NCI-H1930 (cell line): ENCODE measurements at regions not wholly inside any gene's neighbourhood (a gene's known extent, or its start where the extent isn't known, plus 50 kb on each side); places are given as distances from the start of the nearest gene placed in this dataset.
"Not testable (repeated sequence)": the region's sequence is repeated elsewhere in the genome, so short reads cannot be mapped to it uniquely, and the experiment has no call there.

ENCODE experiments used
- DNase-seq, 2 experiments: peaks; one replicate each; lab custom pipeline; 2025; lab: John Stamatoyannopoulos, UW

DNA sequence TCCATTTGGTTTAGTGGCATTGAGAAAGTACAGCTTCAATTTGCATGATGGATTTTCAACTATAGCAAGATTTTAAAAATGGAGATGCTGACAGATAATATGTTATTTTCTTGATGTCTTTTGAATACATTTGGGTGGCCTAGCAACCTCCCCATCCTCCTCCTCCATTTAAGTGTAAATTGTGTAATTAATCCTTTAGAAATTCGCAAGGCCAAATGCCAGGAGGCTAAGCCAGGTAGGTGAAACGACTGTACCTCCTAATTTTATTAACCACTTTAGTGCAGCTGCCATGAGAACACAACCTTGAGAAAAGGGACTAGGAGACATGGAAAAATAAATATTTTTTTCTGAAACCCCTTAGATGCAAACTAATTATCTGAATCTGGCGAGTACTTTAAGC lies 248.8 kb downstream of the MRPS30 start:
- no peak for DNase-seq

DNA sequence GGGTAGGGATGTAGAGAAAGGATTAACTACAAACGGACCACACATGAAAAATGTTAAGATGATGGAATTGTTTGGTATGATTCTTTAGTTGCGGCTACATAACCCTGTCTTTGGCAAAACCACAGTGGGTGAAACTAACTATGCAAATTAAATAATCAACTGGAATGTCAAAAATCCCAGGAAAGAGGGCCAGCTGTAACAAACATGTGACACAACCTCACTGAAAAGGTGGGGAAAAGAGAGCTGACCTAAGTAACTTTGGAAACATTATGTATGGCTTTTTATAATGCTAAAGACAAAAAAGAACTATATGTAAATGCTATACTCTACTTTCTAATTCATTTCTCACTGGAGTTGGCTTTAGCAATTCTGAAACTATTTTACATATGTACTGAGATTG lies 252.0 kb downstream of the MRPS30 start:
- DNase-seq = no peak

DNA sequence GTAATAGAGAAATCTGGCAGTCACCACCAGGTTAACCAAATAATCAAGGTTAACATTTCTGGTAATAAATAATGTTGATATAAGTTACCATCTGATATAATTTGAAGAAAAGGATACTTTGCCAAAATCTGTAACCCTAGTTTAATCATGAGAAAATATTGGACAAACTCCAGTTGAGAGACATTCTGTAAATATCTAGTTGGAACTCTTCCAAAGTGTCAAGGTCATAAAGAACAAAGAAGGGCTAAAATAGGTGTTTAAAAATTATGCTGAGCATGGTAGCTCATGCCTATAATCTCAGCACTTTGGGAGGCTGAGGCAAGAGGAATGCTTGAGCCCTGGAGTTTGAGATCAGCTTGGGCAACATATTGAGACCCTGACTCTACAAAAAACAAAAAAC lies 253.3 kb downstream of the MRPS30 start:
- DNase-seq = no peak

DNA sequence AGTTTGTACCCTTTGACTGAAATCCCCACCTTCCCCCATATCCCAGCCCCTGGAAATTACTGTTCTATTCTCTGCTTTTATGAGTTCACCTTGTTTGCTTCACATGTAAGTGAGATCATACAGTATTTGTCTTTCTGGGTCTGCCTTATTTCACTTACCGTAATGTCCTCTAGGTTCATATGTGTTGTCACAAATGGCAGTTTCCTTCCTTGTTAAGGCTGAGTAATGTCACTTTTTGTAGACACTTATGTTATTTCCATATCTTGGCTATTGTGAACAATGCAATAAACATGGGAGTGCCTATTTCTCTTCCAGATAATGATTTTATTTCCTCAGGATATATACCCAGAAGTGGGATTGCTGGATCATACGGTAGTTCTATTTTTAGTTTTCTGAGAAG lies 272.3 kb downstream of the MRPS30 start:
- DNase-seq = no peak

DNA sequence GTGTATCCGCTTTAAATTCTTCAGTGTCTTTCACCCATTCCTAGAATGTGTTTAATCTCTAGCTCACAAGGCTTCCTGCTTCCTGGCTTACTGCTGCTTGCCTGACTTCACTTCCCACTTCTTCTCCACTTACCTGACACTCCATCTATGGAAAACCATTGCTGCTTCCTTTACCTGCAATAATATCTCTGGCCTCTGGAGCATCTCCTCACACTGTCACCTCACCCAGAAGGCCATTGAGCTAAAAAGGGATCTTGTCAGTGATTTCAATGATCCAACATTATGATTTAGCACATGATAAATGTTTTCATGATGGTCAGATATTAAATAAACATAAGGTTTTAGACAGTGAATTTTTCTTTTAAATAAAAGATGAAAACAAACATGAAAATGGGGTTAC lies 281.1 kb downstream of the MRPS30 start:
- DNase-seq = no peak

DNA sequence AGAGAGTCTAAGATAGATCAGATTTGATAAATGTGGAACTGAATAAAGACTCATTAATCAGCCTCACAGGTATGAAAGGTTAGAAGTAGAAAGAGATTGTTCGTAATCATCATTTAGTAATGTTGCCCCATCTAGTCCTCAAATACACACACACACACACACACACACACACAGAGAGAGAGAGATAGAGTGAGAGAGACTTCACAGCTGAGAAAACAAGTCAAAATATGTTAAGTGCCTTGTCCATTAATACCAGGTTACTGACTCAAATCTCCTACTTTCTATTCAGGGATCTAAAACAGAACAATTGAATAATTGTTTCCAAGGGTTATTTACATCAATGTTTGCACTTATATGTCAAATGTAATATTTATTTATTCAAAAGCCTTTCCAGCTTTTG lies 284.6 kb downstream of the MRPS30 start:
- no peak for DNase-seq

DNA sequence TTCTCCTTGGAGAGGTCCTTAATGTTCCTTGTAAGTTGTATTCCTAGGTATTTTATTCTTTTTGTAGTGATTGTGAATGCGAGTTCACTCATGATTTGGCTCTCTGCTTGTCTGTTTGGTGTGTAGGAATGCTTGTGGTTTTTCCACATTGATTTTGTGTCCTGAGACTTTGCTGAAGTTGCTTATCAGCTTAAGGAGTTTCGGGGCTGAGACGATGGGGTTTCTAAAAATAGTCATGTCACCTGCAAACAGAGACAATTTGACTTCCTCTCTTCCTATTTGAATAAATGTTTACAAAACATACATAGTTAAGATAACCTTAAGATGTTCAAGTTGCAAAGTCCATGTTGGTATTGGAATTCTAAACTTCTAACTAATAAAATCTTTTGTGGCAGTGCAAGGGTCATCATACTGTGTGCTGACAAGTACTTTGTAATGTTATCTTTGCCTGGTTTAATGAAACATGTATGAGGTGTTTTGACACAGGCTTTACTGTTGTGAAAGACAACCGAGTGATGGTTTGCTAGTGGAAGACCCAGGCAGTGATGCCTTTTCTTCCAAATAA lies 286.2 kb downstream of the MRPS30 start:
- DNase-seq = no peak

DNA sequence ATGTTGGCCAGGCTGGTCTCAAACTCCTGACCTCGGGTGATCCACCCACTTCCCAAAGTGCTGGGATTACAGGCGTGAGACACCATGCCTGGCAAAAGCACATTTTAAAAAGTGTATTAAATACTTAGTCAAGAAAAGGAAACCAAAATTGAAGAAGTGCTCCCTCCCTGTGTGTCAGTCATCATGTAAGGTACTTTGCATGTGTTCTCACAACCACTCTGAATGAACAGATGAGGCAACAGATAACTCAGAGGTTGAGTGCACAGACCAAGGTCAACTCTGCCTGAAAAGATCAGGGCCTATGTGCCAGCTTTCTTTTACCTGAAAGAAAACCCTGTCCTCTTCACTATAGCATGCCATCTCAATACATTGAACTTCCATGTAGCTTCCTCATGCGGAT lies 289.7 kb downstream of the MRPS30 start:
- DNase-seq = no peak

DNA sequence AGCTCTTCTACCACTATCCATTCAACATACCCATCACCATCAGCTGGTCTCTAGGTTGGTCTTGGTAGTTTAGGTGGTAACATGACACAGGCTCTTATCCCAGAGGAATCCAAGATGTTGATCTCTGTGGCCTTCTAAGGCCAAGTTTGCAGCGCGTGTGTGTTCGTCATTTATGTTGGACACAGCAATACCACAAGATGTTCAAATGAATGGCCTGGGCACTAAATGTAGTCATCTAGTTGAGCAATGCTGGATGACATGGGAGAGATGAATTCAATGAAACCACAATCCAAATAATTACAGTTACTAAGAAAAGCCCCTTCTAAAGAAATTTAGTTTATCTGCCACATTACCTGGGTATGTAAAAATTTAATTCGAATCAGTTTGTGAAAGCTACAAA lies 292.4 kb downstream of the MRPS30 start:
- no peak for DNase-seq

DNA sequence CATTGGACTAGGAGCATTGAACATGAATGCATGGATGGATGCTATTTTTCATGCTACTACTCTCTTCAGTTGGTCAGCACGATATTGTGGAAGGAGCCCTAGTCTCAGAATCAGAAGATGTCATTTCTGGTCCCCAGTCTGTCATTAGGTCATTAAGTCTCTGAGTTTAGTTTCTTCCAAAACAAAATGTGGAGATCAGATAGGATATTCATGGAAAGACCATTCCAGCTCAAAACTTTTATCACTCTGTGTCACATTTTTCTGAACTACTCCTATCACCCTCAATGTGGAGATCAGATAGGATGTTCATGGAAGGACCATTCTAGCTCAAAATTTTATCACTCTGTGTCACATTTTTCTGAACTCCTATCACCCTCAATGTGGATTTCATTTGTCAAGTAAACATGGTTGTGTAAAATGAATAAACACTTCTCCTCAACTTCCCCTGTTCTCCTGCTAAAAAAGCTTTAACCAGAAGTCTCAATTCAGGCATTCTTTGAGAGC lies 296.8 kb downstream of the MRPS30 start:
- DNase-seq = no peak

DNA sequence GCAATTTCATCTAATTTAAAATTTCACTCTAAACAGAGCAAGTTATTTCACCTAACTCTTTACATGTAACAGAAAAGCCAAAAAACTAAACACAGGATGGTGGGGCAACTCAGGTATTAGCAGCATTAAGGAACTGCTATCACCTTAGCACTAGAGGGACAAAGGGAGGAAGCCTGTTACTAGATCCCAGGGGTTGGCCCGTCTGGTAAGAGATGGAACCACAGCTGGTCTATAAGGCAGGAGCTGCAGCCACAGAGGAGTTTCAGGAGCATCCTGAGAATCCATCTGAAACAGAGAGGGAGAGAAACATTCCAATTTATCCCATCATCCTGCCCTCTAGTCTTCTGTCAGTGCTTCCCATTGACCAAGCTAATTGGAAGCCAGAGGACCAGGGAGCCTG lies 300.3 kb downstream of the MRPS30 start:
- DNase-seq = no peak

DNA sequence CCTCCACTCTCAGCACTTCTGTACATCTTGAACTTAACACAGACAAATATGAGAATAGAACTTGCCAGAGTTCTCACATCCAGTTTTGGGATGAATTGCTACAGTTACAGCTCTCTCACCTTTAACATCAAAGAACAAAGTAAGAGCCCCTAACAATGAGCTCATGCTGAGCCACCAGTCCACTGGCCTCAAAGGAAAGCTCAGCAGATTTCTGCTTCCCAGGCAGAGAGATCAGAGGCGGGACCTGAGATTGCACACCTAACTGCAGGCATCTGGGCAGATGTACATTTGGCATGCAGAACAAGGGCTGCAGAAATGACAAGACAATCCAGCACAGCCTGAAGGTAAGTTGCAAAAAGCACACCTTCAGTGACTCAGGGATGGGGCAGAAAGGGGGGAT lies 300.9 kb downstream of the MRPS30 start:
- DNase-seq = no peak

DNA sequence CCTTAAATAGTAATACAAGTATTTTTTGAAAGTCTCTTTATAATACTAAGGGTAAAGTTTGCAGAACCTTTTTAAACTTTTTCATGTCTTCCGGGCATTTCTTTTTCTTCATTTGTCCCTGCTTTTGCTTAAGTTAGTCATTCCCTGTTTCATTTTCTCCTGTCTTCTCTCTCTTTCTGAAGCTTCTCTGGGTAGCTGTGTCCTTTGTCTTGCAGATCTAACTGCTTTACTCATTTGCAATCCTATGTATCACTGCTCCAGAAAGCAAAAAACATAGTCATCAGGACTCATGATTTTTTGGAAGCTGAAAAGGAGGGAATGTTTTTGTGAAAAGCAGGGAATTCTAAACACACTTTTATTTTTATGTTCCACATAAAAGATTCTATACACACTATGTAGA lies 301.7 kb downstream of the MRPS30 start:
- no peak for DNase-seq

DNA sequence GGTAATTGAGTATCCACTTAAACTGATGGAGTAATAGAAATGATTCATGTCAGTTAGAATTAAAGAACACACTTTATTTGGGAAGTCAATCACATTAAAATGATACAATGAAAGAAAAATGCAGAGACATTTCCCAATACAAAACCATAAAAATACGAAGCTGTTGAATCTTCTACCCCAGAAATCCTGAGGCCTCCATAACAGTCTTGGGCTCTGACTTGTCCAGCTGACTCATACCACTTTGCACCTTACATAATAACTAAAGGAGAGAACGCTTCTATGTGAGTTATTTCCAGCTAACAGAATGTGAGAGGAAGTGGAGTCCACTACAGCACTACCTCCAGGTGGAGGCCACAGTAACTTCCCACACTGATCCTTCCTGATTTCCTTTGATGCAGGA lies 305.0 kb downstream of the MRPS30 start:
- DNase-seq = no peak

DNA sequence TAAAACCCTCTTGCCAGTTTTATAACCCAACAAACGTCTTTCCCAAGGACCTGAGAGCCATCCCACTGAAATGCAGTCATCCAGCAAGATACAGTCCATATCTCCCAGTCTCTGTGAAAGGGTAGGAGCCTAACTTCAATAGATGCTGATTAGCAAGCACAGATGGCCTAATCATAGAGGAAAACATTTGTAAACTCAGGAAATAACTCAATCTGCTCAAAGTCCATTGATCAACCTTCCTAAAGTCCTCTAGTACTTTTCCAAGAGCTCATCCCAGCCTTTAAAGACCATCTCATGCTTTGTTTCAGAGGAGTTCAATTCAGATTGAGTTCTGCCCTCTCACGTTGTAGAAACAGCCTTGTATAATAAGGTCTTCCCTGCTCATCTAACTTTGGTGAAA lies 324.2 kb downstream of the MRPS30 start:
- no peak for DNase-seq

DNA sequence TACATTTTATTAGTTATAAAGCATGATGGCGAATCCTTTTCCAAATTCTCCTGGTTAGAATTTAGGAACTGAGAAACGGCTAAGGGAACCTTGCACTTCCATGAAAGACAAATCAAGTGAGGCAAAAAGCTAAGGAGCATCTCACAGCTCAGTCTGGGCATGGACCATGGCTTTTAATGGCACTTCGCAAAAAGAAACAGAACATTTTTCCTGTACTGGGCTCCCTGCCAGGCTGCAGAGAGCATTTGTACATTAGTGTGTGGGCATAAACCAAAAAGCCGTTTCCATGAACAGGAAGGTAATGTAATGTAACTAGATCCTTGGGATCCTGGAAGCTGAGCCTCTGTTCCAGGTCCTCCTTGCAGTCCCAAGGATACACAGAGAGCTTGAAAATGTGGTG lies 354.2 kb downstream of the MRPS30 start:
- DNase-seq = no peak

DNA sequence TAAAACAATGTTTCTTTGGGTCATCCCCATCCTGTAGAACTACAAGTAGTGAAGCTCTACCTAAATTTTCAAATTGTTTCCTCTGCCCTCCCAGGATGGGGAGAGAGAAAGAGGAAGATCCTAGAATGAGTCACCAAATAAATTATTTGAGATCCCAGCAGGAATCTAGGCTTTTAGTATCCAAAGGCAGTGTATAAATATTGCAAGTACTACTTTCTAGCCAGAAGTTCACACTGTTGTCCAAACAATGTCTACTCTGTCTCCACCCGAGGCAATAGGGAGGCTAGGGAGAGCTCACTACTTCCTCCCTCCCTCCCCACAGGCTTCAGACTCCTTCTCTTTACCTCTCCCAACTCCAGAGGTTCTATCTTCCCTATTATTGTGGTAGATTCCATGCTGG lies 362.8 kb downstream of the MRPS30 start:
- DNase-seq = no peak

DNA sequence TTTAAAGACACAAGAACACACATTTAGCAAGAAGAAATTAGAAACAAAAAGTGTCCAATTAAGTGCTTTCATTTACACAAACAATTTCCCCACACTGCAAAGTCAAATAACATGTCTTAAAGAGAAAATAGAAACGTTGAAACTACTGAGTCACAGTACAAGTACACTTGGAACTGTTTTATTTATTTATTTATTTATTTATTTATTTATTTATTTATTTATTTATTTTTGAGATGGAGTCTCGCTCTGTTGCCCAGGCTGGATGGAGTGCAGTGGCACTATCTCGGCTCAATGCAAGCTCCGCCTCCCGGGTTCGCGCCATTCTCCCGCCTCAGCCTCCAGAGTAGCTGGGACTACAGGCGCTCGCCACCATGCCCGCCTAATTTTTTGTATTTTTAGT lies 363.9 kb downstream of the MRPS30 start:
- not testable (repeated sequence) for DNase-seq

DNA sequence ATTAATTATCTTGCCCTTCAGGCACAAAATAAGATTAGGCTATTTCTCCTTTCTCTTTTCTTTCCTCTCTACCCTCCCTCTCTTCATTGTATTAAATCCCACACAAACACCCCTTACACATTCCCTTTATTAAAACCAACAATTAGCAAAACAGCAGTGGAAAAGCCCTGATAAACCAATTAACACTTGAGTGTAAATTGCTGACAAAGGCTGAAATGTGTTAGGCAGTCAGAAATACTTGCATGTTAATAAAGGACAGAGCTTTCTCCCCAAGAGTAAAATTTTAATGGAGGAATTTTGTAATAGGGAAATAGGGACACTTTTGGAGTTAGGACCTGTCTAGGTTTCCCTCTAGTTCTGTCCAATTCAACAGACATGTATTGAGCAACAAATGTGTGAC lies 370.9 kb downstream of the MRPS30 start:
- DNase-seq = no peak

DNA sequence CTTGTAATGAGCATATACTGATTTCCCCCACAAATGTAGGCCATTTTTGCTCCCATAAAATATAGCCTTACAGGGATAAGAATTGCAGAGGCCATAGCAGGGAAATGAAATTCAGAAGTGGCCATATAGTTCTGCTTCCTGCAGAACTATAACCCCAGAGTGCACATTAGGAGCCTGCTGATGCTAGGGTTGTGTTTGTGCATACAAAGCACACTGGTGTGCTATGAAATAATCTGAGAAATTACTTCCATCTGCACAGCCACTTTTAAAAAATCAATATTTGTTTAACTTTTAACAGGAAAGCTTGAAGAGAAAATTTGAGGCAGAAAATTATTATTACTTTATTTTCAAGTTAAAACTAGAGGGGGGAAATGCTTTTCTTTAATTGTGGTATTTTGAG lies 380.3 kb downstream of the MRPS30 start:
- DNase-seq = no peak

DNA sequence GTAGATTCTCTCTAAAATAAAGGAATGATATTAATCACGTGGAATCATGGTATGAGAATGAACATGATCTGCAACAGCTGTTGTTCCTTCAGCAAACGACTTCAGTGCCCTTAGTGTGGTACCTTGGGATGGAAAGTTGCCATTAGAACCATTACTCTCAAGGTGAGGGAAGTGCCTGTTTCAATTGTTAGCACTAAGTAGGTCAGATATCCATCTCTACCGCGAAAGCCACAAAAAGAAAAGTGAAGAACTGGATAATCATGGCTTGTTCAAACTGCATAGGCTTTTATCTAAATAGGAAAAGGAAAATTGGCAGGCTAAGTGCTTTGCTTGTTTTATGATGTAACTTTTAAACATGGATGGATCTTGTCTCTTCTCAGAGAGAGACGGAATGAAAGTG lies 380.7 kb downstream of the MRPS30 start:
- no peak for DNase-seq

DNA sequence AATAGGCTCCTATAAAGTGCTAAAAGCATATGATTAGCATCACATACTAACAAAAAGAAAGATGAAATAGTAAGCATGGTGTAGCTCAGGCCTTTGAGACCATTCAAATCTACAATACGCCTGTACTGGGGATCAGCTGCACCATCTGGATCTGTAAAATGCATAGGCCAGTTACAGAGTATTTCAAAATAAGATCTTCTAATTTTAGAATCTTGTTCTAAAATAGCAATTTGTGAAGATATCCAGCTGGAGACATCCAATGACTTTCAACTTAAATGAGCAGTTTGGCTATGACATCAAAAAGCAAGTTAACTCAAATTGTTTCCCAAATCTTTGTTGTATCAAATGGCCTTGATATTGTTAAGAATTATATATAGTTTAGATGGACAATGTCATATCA lies 386.3 kb downstream of the MRPS30 start:
- DNase-seq = no peak
